SH-SY5Y (cell line): ENCODE measurements at regions not wholly inside any gene's neighbourhood (a gene's known extent, or its start where the extent isn't known, plus 50 kb on each side); places are given as distances from the start of the nearest gene placed in this dataset.

Source experiments
- GATA2 ChIP-seq: IDR thresholded peaks from 2 replicates; pipeline ENCODE4 v1.6.1; 2011; ENCODE audit warnings: mild to moderate bottlenecking, low read depth, low read length
- GATA3 ChIP-seq: IDR thresholded peaks from 2 replicates; pipeline ENCODE4 v1.6.1; 2011; ENCODE audit warnings: low read depth, mild to moderate bottlenecking, low read length, moderate library complexity

DNA sequence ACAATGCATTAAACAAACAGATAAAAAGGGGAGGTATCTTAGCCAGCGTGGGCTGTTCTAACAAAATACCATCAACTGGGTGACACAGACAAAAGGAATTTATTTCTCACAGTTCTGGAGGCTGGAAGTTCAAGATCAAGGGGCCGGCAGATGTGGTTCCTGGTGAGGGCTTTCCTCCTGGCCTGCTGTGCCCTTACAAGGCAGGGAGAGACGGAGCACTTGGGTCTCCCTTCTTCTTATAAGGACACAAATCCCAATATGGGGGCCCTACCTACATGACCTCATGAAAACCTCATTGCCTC is 281.6 kb upstream of the KLF14 start:
- no peak for TF ChIP-seq GATA2
- no peak for TF ChIP-seq GATA3
